CD14-positive monocyte (primary cell): ENCODE measurements at regions not wholly inside any gene's neighbourhood (a gene's known extent, or its start where the extent isn't known, plus 50 kb on each side); places are given as distances from the start of the nearest gene placed in this dataset.

Source experiments
- DNase-seq, 3 donors: peaks; one replicate each; pipeline ENCODE4 v3.0.0-alpha.2; 2011 to 2022
- H2AFZ ChIP-seq: 2 replicates; pipeline ENCODE4 v1.6.0; 2012; ENCODE audit warnings: mild to moderate bottlenecking, low read depth, low read length, inconsistent platforms; ENCODE audit not compliant: insufficient read depth, poor library complexity, severe bottlenecking
- H3K27ac ChIP-seq, 2 donors: 1 replicate in 1 of 2; 2 replicates in 1 of 2; pipeline ENCODE4 v1.5.1; 2012 to 2013; ENCODE audit warnings: low read length in 2 of 2, control low read depth in 1 of 2, inconsistent platforms in 1 of 2, low read depth in 1 of 2, mild to moderate bottlenecking in 1 of 2
- H3K27me3 ChIP-seq, 2 donors: one replicate each; pipeline versions ENCODE4 v1.6.0 to v1.6.1; 2011 to 2013; ENCODE audit warnings: low read length in 2 of 2; ENCODE audit not compliant: control insufficient read depth in 2 of 2, insufficient read depth in 2 of 2
- H3K36me3 ChIP-seq, 2 donors: replicated peaks in 1 of 2; 1 replicate in 1 of 2; 2 replicates in 1 of 2; pipeline versions ENCODE4 v1.5.1 to v1.6.1; 2012 to 2013; ENCODE audit warnings: low read length in 2 of 2, control low read depth in 1 of 2, inconsistent platforms in 1 of 2, mild to moderate bottlenecking in 1 of 2; ENCODE audit not compliant: insufficient read depth in 2 of 2, control insufficient read depth in 1 of 2
- H3K4me1 ChIP-seq, 2 donors: 1 replicate in 1 of 2; 2 replicates in 1 of 2; pipeline versions ENCODE4 v1.5.1 to v1.6.1; 2012 to 2013; ENCODE audit warnings: low read length in 2 of 2, control low read depth in 1 of 2, inconsistent platforms in 1 of 2, mild to moderate bottlenecking in 1 of 2, moderate library complexity in 1 of 2; ENCODE audit not compliant: insufficient read depth in 2 of 2, control insufficient read depth in 1 of 2
- H3K4me2 ChIP-seq: replicated peaks from 2 replicates; pipeline ENCODE3; 2012; ENCODE audit warnings: low read length, moderate library complexity, mild to moderate bottlenecking; ENCODE audit not compliant: poor library complexity, severe bottlenecking; ENCODE audit errors: extremely low read depth
- H3K4me3 ChIP-seq, 3 experiments: fragments of 200-600 bp in 1 of 3; sonication (generic) in 1 of 3; replicated peaks in 1 of 3; 1 replicate in 2 of 3; 2 replicates in 1 of 3; pipeline ENCODE4 v1.5.1; 2011 to 2013; ENCODE audit warnings: low read length in 3 of 3, mild to moderate bottlenecking in 3 of 3, control low read depth in 2 of 3, low read depth in 2 of 3, inconsistent platforms in 1 of 3, moderate library complexity in 1 of 3
- H3K79me2 ChIP-seq: 2 replicates; pipeline ENCODE4 v1.6.0; 2012; ENCODE audit warnings: mild to moderate bottlenecking, control low read depth, inconsistent platforms, low read length, moderate library complexity; ENCODE audit not compliant: insufficient read depth
- H3K9ac ChIP-seq: 2 replicates; pipeline ENCODE4 v1.6.0; 2017; ENCODE audit warnings: low read length, mild to moderate bottlenecking; ENCODE audit not compliant: insufficient read depth, poor library complexity, severe bottlenecking
- H3K9me3 ChIP-seq, 2 donors: replicated peaks in 1 of 2; 1 replicate in 1 of 2; 2 replicates in 1 of 2; pipeline versions ENCODE4 v1.5.1 to v1.6.1; 2012 to 2013; ENCODE audit warnings: low read length in 2 of 2, control low read depth in 1 of 2; ENCODE audit not compliant: control insufficient read depth in 1 of 2, insufficient read depth in 1 of 2
- H4K20me1 ChIP-seq: 2 replicates; pipeline ENCODE4 v1.6.0; 2012; ENCODE audit warnings: mild to moderate bottlenecking, low read length, control low read depth, moderate library complexity; ENCODE audit not compliant: insufficient read depth
- H3K27ac Mint-ChIP-seq, 7 donors: one replicate each; pipeline ENCODE4 v1.8.0; 2020; ENCODE audit warnings: mild to moderate bottlenecking in 7 of 7, mixed read lengths in 7 of 7, moderate library complexity in 6 of 7, inconsistent platforms in 2 of 7
- H3K27me3 Mint-ChIP-seq, 3 donors: one replicate each; pipeline ENCODE4 v1.8.0; 2021 to 2022; ENCODE audit warnings: low read depth in 3 of 3, mild to moderate bottlenecking in 3 of 3, mixed read lengths in 3 of 3, moderate library complexity in 3 of 3, inconsistent platforms in 1 of 3
- H3K36me3 Mint-ChIP-seq, 2 donors: one replicate each; pipeline ENCODE4 v1.8.0; 2020; ENCODE audit warnings: mixed read lengths in 2 of 2, inconsistent platforms in 1 of 2, mild to moderate bottlenecking in 1 of 2
- H3K4me1 Mint-ChIP-seq: one replicate; pipeline ENCODE4 v1.8.0; 2020; ENCODE audit warnings: mild to moderate bottlenecking, mixed read lengths
- H3K4me3 Mint-ChIP-seq, 2 donors: one replicate each; pipeline ENCODE4 v1.8.0; 2020; ENCODE audit warnings: mild to moderate bottlenecking in 2 of 2, mixed read lengths in 2 of 2, moderate library complexity in 1 of 2
- H3K9me3 Mint-ChIP-seq, 7 donors: one replicate each; pipeline ENCODE4 v1.8.0; 2020 to 2022; ENCODE audit warnings: mixed read lengths in 7 of 7, mild to moderate bottlenecking in 6 of 7, moderate library complexity in 6 of 7, inconsistent platforms in 2 of 7
- WGBS: methylation state at CpG from one replicate; pipeline ENCODE4 v1.1.5; 2013; ENCODE audit warnings: missing lambda C conversion rate; ENCODE audit not compliant: insufficient coverage; 5-methylcytosine and 5-hydroxymethylcytosine counted together
- intact Hi-C, 2 donors: fragments of 100-400 bp; cut with micrococcal nuclease; formaldehyde crosslinking; loops; one replicate each; pipeline versions ENCODE4 v1.15.0 to v1.15.1; 2023
- TF ChIP-seq, protein P1 (sequence below): fragments of 200-600 bp; IDR thresholded peaks from one replicate; pipeline ENCODE4 v1.8.0; 2022; ENCODE audit warnings: antibody characterized with exemption, mild to moderate bottlenecking

DNA sequence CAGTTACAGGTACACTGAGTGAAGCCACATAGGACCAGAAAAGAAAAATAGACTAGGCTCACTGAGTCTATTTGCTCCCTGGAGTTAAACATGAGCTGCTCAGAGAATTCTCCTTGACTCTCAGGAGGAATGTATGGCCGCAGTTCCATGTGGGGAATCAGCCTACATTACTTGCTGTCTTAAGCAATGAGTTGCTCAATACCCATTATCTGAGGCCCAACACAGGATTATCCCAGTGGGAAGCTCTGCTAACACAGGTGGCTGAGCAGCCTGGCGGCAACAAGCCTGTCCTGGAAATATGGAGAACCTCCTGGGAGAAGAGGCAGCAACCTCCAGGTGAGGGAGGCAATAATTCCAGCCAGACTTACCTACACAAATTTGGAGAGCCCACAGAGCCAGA is 177.5 kb upstream of the NREP start:
- Histone ChIP-seq H3K27me3 (no peaks in the 10 kb centered on the region), H3K4me1 (peaks cover 20 to 24% of the 10 kb centered on the region in 2 donors), H3K4me3 (no peak overlapping the region), H3K79me2 (no peaks in the 10 kb centered on the region), H3K9me3 (no peaks in the 10 kb centered on the region), H4K20me1 (no peaks in the 10 kb centered on the region), H3K4me2 (no peak overlapping the region), H3K27ac (no peak overlapping the region), H3K9ac (no peak overlapping the region), H2AFZ (no peak overlapping the region), H3K36me3 (no peaks in the 10 kb centered on the region)
- no CpG with 5 or more reads among the region's 2 CpGs for WGBS
- peaks cover 0 to 2% (median 0%) of the 10 kb centered on the region in 3 donors for H3K27me3 Mint-ChIP-seq
- H3K4me1 Mint-ChIP-seq: peaks cover 24% of the 10 kb centered on the region
- H3K4me3 Mint-ChIP-seq: no peak overlapping the region
- H3K36me3 Mint-ChIP-seq: no peaks in the 10 kb centered on the region
- intact Hi-C loops: no loop called here
- peaks cover 3 to 9% (median 7%) of the 10 kb centered on the region in 7 donors for H3K9me3 Mint-ChIP-seq
- TF ChIP-seq, protein P1, sequence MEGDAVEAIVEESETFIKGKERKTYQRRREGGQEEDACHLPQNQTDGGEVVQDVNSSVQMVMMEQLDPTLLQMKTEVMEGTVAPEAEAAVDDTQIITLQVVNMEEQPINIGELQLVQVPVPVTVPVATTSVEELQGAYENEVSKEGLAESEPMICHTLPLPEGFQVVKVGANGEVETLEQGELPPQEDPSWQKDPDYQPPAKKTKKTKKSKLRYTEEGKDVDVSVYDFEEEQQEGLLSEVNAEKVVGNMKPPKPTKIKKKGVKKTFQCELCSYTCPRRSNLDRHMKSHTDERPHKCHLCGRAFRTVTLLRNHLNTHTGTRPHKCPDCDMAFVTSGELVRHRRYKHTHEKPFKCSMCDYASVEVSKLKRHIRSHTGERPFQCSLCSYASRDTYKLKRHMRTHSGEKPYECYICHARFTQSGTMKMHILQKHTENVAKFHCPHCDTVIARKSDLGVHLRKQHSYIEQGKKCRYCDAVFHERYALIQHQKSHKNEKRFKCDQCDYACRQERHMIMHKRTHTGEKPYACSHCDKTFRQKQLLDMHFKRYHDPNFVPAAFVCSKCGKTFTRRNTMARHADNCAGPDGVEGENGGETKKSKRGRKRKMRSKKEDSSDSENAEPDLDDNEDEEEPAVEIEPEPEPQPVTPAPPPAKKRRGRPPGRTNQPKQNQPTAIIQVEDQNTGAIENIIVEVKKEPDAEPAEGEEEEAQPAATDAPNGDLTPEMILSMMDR: no peak
- no peak overlapping the region for H3K27ac Mint-ChIP-seq
- no peak for DNase-seq

DNA sequence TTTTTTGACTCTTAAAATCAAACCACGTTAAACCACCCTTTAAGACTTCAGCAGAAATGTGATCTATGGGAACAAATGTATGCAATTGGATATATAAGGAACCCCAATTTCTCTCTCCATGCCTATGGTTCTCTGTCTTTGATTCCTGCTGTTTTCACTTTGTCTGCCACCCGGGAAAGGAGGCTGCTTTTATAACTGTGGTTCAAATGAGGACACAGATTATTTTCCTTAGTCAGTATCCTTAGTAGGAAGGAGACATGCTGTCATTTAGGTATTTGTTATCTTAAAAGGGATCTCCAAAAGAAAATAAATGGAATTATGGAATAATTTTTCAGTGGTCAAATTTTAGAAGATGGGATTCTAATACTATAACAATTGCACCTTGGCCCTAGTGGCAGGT is 176.1 kb upstream of the NREP start:
- DNase-seq: no peak
- no peak overlapping the region for H3K4me2 ChIP-seq
- peaks cover 3 to 9% (median 7%) of the 10 kb centered on the region in 7 donors for H3K9me3 Mint-ChIP-seq
- H3K4me3 ChIP-seq: no peak overlapping the region
- no CpG with 5 or more reads among the region's 2 CpGs for WGBS
- H3K27me3 Mint-ChIP-seq: peaks cover 0 to 2% (median 0%) of the 10 kb centered on the region in 3 donors
- no peak overlapping the region for H3K9ac ChIP-seq
- H3K27me3 ChIP-seq: no peaks in the 10 kb centered on the region
- no peaks in the 10 kb centered on the region for H3K9me3 ChIP-seq
- H3K79me2 ChIP-seq: no peaks in the 10 kb centered on the region
- H3K36me3 Mint-ChIP-seq: no peaks in the 10 kb centered on the region
- peaks cover 32 to 38% of the 10 kb centered on the region in 2 donors for H3K4me1 ChIP-seq
- H3K27ac ChIP-seq: no peak overlapping the region
- H3K4me1 Mint-ChIP-seq: peaks cover 37% of the 10 kb centered on the region
- intact Hi-C loops: no loop called here
- TF ChIP-seq, protein P1: no peak
- no peak overlapping the region for H3K4me3 Mint-ChIP-seq
- no peaks in the 10 kb centered on the region for H4K20me1 ChIP-seq
- no peaks in the 10 kb centered on the region for H3K36me3 ChIP-seq
- H2AFZ ChIP-seq: no peak overlapping the region
- H3K27ac Mint-ChIP-seq: no peak overlapping the region
